Panc1 (cell line): ENCODE measurements at regions not wholly inside any gene's neighbourhood (a gene's known extent, or its start where the extent isn't known, plus 50 kb on each side); places are given as distances from the start of the nearest gene placed in this dataset.

ENCODE experiments used
- POLR2AphosphoS5 ChIP-seq: IDR thresholded peaks from 2 replicates; pipeline ENCODE4 v1.6.1; 2012; ENCODE audit warnings: mild to moderate bottlenecking, low read depth, low read length, moderate library complexity
- TF ChIP-seq, protein P1 (sequence below): fragments of 450-650 bp; IDR thresholded peaks from 2 replicates; pipeline ENCODE4 v1.5.1; 2017; ENCODE audit warnings: mild to moderate bottlenecking
- TF ChIP-seq, protein P2 (sequence below), 2 experiments: IDR thresholded peaks; 2 replicates each; pipeline ENCODE4 v1.6.1; 2011 to 2012; ENCODE audit warnings: low read depth in 2 of 2, control low read depth in 1 of 2, low read length in 1 of 2, mild to moderate bottlenecking in 1 of 2, moderate library complexity in 1 of 2; ENCODE audit not compliant: insufficient read depth in 1 of 2

GRCh38 chr6:154908723-154909122 lies 86.4 kb upstream of the TIAM2 start:
- TF ChIP-seq, protein P1, sequence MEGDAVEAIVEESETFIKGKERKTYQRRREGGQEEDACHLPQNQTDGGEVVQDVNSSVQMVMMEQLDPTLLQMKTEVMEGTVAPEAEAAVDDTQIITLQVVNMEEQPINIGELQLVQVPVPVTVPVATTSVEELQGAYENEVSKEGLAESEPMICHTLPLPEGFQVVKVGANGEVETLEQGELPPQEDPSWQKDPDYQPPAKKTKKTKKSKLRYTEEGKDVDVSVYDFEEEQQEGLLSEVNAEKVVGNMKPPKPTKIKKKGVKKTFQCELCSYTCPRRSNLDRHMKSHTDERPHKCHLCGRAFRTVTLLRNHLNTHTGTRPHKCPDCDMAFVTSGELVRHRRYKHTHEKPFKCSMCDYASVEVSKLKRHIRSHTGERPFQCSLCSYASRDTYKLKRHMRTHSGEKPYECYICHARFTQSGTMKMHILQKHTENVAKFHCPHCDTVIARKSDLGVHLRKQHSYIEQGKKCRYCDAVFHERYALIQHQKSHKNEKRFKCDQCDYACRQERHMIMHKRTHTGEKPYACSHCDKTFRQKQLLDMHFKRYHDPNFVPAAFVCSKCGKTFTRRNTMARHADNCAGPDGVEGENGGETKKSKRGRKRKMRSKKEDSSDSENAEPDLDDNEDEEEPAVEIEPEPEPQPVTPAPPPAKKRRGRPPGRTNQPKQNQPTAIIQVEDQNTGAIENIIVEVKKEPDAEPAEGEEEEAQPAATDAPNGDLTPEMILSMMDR: no peak
- no peak for TF ChIP-seq POLR2AphosphoS5
- TF ChIP-seq, protein P2, sequence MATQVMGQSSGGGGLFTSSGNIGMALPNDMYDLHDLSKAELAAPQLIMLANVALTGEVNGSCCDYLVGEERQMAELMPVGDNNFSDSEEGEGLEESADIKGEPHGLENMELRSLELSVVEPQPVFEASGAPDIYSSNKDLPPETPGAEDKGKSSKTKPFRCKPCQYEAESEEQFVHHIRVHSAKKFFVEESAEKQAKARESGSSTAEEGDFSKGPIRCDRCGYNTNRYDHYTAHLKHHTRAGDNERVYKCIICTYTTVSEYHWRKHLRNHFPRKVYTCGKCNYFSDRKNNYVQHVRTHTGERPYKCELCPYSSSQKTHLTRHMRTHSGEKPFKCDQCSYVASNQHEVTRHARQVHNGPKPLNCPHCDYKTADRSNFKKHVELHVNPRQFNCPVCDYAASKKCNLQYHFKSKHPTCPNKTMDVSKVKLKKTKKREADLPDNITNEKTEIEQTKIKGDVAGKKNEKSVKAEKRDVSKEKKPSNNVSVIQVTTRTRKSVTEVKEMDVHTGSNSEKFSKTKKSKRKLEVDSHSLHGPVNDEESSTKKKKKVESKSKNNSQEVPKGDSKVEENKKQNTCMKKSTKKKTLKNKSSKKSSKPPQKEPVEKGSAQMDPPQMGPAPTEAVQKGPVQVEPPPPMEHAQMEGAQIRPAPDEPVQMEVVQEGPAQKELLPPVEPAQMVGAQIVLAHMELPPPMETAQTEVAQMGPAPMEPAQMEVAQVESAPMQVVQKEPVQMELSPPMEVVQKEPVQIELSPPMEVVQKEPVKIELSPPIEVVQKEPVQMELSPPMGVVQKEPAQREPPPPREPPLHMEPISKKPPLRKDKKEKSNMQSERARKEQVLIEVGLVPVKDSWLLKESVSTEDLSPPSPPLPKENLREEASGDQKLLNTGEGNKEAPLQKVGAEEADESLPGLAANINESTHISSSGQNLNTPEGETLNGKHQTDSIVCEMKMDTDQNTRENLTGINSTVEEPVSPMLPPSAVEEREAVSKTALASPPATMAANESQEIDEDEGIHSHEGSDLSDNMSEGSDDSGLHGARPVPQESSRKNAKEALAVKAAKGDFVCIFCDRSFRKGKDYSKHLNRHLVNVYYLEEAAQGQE (IDR thresholded peaks at IDR 0.05; ENCODE audit: insufficient read depth in 1 of 2, low read depth in 2 of 2, low read length in 1 of 2): no peak
